Endothelial cell of umbilical vein (primary cell): ENCODE measurements at regions not wholly inside any gene's neighbourhood (a gene's known extent, or its start where the extent isn't known, plus 50 kb on each side); places are given as distances from the start of the nearest gene placed in this dataset.

Experiments used
- BruUV-seq: library from RNA; stranded (reverse); fragments of 400-500 nt; replicated peaks from 2 replicates; lab custom pipeline; 2021; lab: Mats Ljungman, UMichigan
- CTCF ChIA-PET: fragments of 300-600, 350-600 bp; sonication (Branson Sonifier 250); formaldehyde crosslinking; loops from one replicate; lab custom pipeline; 2021; ENCODE audit warnings: antibody characterized with exemption, inconsistent platforms; lab: Charles Lee
- POLR2A ChIA-PET: fragments of 300-600, 350-600 bp; sonication (Branson Sonifier 250); formaldehyde crosslinking; loops from one replicate; lab custom pipeline; 2021; ENCODE audit warnings: antibody characterized with exemption, inconsistent platforms; lab: Charles Lee
- DNase-seq: peaks from one replicate; pipeline ENCODE4 v3.0.0-alpha.2; 2011; ENCODE audit warnings: low read depth, low spot score
- FAIRE-seq: peaks from 2 replicates; lab custom pipeline; 2011; peaks lifted over from hg19 to GRCh38; lab: Jason Lieb, UNC
- H2AFZ ChIP-seq: 2 replicates; pipeline ENCODE4 v1.6.0; 2012; ENCODE audit warnings: low read depth, low read length, control low read depth, inconsistent platforms
- H3K27ac ChIP-seq: 2 replicates; pipeline ENCODE4 v1.5.1; 2011; ENCODE audit warnings: low read depth, mild to moderate bottlenecking, control low read depth, low read length, moderate library complexity; ENCODE audit not compliant: insufficient read depth
- H3K27me3 ChIP-seq, 2 experiments: 2 replicates each; pipeline versions ENCODE4 v1.6.0 to v1.6.1; 2011; ENCODE audit warnings: low read length in 2 of 2, mixed read lengths in 1 of 2; ENCODE audit not compliant: control insufficient read depth in 2 of 2, insufficient read depth in 2 of 2
- H3K36me3 ChIP-seq, 2 experiments: 2 replicates in 1 of 2; 3 replicates in 1 of 2; pipeline ENCODE4 v1.5.1; 2011; ENCODE audit warnings: low read length in 2 of 2, mild to moderate bottlenecking in 1 of 2, moderate library complexity in 1 of 2; ENCODE audit not compliant: control insufficient read depth in 2 of 2, insufficient read depth in 2 of 2; ENCODE audit errors: extremely low read depth in 1 of 2
- H3K4me1 ChIP-seq: 3 replicates; pipeline ENCODE4 v1.5.1; 2011; ENCODE audit warnings: mild to moderate bottlenecking, low read length; ENCODE audit not compliant: control insufficient read depth, insufficient read depth; ENCODE audit errors: extremely low read depth
- H3K4me2 ChIP-seq: 2 replicates; pipeline ENCODE4 v1.6.1; 2011; ENCODE audit warnings: low read length, control low read depth, mixed read lengths; ENCODE audit not compliant: insufficient read depth
- H3K4me3 ChIP-seq, 3 experiments: fragments of 200-600 bp in 1 of 3; sonication (generic), shearing (Covaris generic) in 1 of 3; replicated peaks in 1 of 3; 2 replicates each; pipeline ENCODE4 v1.5.1; 2011 to 2016; ENCODE audit warnings: control low read depth in 3 of 3, low read length in 3 of 3, mild to moderate bottlenecking in 2 of 3, inconsistent platforms in 1 of 3, low read depth in 1 of 3, moderate library complexity in 1 of 3; ENCODE audit not compliant: insufficient read depth in 1 of 3
- H3K79me2 ChIP-seq: 2 replicates; pipeline ENCODE4 v1.6.0; 2012; ENCODE audit warnings: low read length, inconsistent platforms; ENCODE audit not compliant: control insufficient read depth, insufficient read depth
- H3K9ac ChIP-seq: replicated peaks from 2 replicates; pipeline ENCODE3; 2011; ENCODE audit warnings: low read length, control low read depth; ENCODE audit not compliant: insufficient read depth; ENCODE audit errors: extremely low read depth
- H3K9me1 ChIP-seq: replicated peaks from 3 replicates; pipeline ENCODE4 v1.6.0; 2011; ENCODE audit warnings: mild to moderate bottlenecking, low read length; ENCODE audit not compliant: control insufficient read depth, insufficient read depth; ENCODE audit errors: extremely low read depth
- H3K9me3 ChIP-seq: replicated peaks from 2 replicates; pipeline ENCODE4 v1.5.1; 2012; ENCODE audit warnings: low read length, inconsistent platforms; ENCODE audit not compliant: control insufficient read depth, insufficient read depth
- H4K20me1 ChIP-seq: replicated peaks from 2 replicates; pipeline ENCODE3; 2011; ENCODE audit warnings: mild to moderate bottlenecking, low read length; ENCODE audit not compliant: control insufficient read depth, insufficient read depth; ENCODE audit errors: extremely low read depth
- EZH2 ChIP-seq: IDR thresholded peaks from 2 replicates; pipeline ENCODE4 v1.6.1; 2012; ENCODE audit warnings: borderline replicate concordance, low read depth, mild to moderate bottlenecking, moderate library complexity, low read length, inconsistent platforms; ENCODE audit not compliant: severe bottlenecking
- FOS ChIP-seq: IDR thresholded peaks from 2 replicates; pipeline ENCODE4 v1.6.1; 2011; ENCODE audit warnings: mild to moderate bottlenecking, low read length, moderate library complexity, borderline replicate concordance; ENCODE audit not compliant: insufficient read depth
- GATA2 ChIP-seq: IDR thresholded peaks from 2 replicates; pipeline ENCODE4 v1.7.0; 2011; ENCODE audit warnings: low read depth, mild to moderate bottlenecking, moderate library complexity, mixed read lengths, low read length; ENCODE audit not compliant: insufficient read length, insufficient read depth
- JUN ChIP-seq: IDR thresholded peaks from 2 replicates; pipeline ENCODE4 v1.6.1; 2011; ENCODE audit warnings: borderline replicate concordance, low read depth; ENCODE audit not compliant: insufficient read length, insufficient read depth
- MYC ChIP-seq: IDR thresholded peaks from one replicate; pipeline ENCODE4 v1.6.1; 2011; ENCODE audit warnings: mild to moderate bottlenecking, low read depth, low read length
- POLR2A ChIP-seq: IDR thresholded peaks from 2 replicates; pipeline ENCODE4 v1.6.1; 2012; ENCODE audit warnings: low read depth, mild to moderate bottlenecking, control low read depth, low read length
- POLR2AphosphoS5 ChIP-seq: IDR thresholded peaks from 2 replicates; pipeline ENCODE4 v1.6.1; 2012; ENCODE audit warnings: low read depth, mild to moderate bottlenecking, control low read depth, low read length, moderate library complexity; ENCODE audit not compliant: insufficient read depth
- dilution Hi-C: fragments of 300-500 bp; cut with MboI; formaldehyde crosslinking; loops from one replicate; pipeline ENCODE4 v1.15.0; 2019; ENCODE audit warnings: low sequenced_read_pairs; ENCODE audit not compliant: extremely low pct_ligation_motif_present
- intact Hi-C: fragments of 100-400 bp; cut with micrococcal nuclease; formaldehyde crosslinking; loops from one replicate; pipeline ENCODE4 v1.10.0; 2022
- TF ChIP-seq, protein P1 (sequence below), 2 donors: IDR thresholded peaks; 1 replicate in 1 of 2; 2 replicates in 1 of 2; pipeline ENCODE4 v1.5.1; 2011; ENCODE audit warnings: low read length in 2 of 2, mild to moderate bottlenecking in 2 of 2, moderate library complexity in 2 of 2, control low read depth in 1 of 2, inconsistent platforms in 1 of 2, low read depth in 1 of 2; ENCODE audit not compliant: insufficient read depth in 1 of 2; ENCODE audit errors: extremely low read depth in 1 of 2
- TF ChIP-seq, protein P2 (sequence below): IDR thresholded peaks from 2 replicates; pipeline ENCODE4 v1.6.1; 2011; ENCODE audit not compliant: insufficient read depth, insufficient read length

- TF ChIP-seq MYC (no peak), POLR2A (no peak), GATA2 (no peak), FOS (no peak), EZH2 (no peak), POLR2AphosphoS5 (no peak), JUN (no peak)
- TF ChIP-seq, protein P1, sequence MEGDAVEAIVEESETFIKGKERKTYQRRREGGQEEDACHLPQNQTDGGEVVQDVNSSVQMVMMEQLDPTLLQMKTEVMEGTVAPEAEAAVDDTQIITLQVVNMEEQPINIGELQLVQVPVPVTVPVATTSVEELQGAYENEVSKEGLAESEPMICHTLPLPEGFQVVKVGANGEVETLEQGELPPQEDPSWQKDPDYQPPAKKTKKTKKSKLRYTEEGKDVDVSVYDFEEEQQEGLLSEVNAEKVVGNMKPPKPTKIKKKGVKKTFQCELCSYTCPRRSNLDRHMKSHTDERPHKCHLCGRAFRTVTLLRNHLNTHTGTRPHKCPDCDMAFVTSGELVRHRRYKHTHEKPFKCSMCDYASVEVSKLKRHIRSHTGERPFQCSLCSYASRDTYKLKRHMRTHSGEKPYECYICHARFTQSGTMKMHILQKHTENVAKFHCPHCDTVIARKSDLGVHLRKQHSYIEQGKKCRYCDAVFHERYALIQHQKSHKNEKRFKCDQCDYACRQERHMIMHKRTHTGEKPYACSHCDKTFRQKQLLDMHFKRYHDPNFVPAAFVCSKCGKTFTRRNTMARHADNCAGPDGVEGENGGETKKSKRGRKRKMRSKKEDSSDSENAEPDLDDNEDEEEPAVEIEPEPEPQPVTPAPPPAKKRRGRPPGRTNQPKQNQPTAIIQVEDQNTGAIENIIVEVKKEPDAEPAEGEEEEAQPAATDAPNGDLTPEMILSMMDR (IDR thresholded peaks at IDR 0.05; ENCODE audit: extremely low read depth in 1 of 2, insufficient read depth in 1 of 2, low read depth in 1 of 2, low read length in 2 of 2) = no peak
- TF ChIP-seq, protein P2, sequence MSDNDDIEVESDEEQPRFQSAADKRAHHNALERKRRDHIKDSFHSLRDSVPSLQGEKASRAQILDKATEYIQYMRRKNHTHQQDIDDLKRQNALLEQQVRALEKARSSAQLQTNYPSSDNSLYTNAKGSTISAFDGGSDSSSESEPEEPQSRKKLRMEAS = no peak
- Histone ChIP-seq H3K4me1 (no peaks in the 10 kb centered on the region), H3K27me3 (no peaks in the 10 kb centered on the region), H3K27ac (no peak overlapping the region), H3K79me2 (no peaks in the 10 kb centered on the region), H3K4me3 (no peak overlapping the region), H3K4me2 (no peak overlapping the region), H3K9me3 (no peaks in the 10 kb centered on the region), H3K9ac (no peak overlapping the region), H3K9me1 (no peaks in the 10 kb centered on the region), H2AFZ (no peak overlapping the region), H4K20me1 (no peaks in the 10 kb centered on the region), H3K36me3 (no peaks in the 10 kb centered on the region)
- ChIA-PET POLR2A (no interaction called here), CTCF (no interaction called here)
- intact Hi-C loops (no loop called here), dilution Hi-C loops (no loop called here)
- DNase-seq = no peak
- no TSS peak for BruUV-seq
- no peak for FAIRE-seq
These were observed 654.2 kb upstream of the STEAP1 start for GRCh38 chr7:89500084-89500483.
